NCI-H2107 (cell line): ENCODE measurements at regions not wholly inside any gene's neighbourhood (a gene's known extent, or its start where the extent isn't known, plus 50 kb on each side); places are given as distances from the start of the nearest gene placed in this dataset.

Experiments used
- DNase-seq: peaks from one replicate; lab custom pipeline; 2025; lab: John Stamatoyannopoulos, UW

DNA sequence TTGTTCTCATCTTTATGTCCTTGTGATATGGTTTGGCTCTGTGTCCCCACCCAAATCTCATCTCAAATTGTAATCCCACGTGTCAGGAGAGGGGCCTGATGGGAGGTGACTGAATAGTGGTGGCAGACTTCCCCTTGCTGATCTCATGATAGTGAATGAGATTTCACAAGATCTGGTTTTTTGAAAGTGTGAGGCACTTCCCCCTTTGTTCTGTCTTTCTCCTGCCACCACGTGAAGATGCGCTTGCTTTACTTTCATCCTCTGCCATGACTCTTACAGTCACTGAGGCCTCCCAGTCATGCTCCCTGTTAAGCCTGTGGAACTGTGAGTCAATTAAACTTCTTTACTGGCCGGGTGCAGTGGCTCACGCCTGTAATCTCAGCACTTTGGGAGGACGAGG is 161.0 kb downstream of the HERPUD2 start:
- DNase-seq: no peak

DNA sequence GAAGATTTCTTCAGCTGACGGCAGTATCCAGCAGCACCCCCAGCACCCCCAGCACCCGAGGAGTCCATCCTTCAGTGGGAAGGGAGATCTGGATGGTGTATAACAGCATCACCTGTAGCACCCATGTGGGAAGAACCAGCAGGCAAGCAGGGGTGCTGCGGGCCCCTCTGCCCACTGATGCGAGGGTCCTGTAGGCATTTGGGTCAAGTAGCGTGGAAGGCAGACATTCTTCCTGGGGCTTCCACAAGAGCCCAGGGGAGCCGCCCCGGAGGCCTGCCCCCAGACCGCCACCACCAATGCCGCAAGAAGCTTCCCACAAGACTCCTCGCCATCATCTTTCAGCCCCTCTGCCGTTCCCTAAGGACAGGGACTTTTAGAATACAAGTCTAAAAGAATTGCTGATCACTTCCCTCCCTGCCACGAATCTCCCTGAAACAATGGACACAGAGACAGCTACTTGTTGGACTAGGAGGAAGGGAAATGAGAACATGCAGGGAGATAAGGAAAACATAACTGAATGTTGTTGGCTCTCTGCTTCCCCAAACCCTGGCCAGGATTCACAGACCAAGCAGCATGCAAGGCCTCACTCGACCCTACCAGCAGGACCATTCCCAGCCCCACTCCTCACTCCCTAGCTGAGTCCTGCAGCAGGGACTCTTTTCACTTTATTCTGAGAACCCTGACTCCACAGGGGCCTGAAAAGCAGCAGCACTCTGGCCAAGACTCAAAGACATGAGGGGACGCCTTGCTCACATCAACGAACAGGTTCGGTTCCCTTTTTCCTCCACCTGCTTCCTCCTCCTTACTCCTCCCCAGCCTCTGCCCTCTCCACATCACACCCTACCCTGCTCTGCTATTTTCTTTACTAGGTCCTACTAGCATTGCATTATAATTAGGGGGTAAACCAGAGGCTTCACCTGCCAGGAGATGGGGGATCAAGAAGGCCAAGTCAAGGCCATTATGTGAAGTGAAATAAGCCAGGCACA is 164.5 kb downstream of the HERPUD2 start:
- no peak for DNase-seq

GRCh38 chr7:35529713-35530112 is 165.2 kb downstream of the HERPUD2 start:
- DNase-seq: no peak

DNA sequence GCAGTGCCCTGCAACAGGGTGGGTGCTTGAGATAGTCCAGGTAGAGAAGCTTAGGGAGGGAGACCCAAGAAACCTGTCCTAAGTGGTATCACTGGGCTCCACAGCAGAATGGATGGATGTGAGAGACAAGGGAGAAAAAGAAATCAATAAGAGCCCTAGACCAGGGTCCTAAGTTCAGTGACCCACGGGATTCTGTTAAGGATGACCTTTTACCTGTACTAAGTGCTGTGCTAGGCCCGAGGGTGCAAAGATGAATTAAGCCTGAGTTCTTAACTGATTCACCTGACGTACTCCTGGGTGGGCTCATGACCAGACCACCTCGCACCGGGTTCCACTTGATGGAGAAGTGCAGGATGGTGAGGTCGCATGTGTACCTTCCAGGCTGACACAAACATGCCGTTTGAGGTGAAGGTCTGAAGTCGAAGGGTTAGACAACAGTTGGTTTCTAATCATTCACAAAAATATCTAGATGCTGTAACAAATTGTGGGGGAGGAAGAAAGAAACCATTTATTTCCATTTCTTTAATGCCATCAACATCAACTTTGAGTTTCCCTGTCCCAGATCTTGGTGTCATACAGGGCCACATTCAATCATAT is 166.5 kb downstream of the HERPUD2 start:
- no peak for DNase-seq

- DNase-seq: no peak
These were observed 168.3 kb downstream of the HERPUD2 start for GRCh38 chr7:35526645-35527044.

DNA sequence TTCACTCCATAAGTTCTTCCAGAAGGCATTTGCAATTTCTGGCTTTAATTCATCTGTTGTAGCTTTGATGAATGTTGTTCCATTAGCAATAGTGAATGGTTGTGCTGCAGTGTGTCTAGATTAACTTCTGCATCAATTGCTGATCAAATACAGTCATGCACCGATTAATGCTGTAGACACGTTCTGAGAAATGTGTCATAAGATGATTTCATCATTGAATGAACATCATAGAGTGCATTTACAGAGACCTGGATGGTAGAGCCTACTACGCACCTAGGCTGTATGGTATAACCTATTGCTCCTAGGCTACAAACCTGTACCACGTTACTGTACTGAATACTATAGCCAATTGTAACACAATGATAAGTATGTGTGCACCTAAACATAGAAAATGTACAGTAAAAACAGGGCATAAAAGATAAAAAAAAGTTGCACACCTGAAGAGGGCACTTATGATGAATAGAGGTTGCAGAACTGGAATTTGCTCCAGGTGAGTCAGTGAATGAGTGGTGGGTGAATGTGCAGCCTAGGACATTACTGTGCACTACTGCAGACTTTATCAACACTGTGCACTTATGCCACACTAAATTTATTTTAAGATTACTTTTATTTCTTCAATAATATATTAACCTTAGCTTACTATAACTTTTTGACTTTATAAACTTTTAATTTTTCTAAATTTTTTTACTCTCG is 170.7 kb downstream of the HERPUD2 start:
- DNase-seq: no peak

GRCh38 chr7:35523292-35523691 is 171.6 kb downstream of the HERPUD2 start:
- DNase-seq: no peak

DNA sequence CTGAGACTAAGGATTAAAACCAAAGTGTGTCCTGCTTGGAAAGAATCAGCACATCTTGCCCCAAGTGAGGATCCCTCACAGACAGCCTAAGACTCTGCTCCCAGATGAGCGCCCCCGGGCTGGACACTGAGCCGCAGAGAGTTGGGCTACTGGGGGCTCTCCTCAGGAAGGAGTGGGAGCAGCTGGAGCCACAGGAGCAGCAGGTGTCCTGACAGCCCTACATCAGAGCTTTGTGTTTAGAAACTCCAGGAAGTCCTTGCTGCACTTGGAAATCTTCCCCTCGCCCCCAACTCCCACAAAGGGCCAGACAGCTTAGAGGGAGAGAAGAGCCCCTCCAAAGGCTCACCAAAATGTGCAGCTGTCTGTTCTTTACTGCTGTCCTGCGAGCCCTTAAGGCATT is 172.2 kb downstream of the HERPUD2 start:
- no peak for DNase-seq

GRCh38 chr7:35521941-35522340 is 173.0 kb downstream of the HERPUD2 start:
- DNase-seq: no peak

GRCh38 chr7:35520810-35521625 is 173.9 kb downstream of the HERPUD2 start:
- DNase-seq: no peak

DNA sequence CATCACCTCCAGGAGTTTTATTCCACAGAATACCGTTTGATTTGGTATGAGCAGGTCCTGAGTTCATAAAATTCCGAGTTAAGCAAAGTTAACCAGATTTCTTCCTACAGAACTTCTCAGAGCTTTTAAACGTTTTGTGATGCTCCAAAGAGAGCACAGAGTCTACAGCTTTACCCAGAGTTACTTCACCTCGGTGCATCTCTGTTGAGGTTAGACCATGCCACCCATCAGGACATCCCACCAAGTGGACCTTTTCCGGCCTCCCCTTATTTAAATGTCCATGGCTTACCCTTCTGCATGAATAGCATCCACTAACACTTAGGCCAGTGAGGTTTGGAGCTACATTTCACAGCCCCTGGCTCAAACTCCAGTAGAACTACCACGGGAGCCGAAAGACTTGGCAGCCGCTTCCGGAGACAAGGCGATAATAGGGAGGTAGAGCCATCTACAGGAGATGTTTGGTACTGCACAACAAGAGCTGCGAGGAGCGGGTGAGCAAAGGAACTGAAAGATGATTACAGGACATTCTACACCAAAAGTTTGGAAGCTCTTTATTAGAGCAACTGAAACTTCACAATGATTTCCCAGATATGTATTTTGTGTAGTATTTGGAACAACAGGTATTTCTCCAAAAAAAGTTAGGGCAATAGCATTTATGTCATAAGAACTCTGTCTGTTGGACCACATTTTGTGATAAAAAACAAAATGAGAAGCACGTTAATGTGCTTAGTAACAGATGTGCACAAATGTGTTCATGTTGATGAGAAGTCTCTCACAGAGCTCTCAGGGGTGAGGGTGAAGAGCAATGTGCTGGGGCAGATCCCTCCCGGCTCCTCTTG is 174.7 kb downstream of the HERPUD2 start:
- peak; percentile 7 for DNase-seq

- no peak for DNase-seq
These were observed 176.2 kb downstream of the HERPUD2 start for GRCh38 chr7:35518767-35519166.

DNA sequence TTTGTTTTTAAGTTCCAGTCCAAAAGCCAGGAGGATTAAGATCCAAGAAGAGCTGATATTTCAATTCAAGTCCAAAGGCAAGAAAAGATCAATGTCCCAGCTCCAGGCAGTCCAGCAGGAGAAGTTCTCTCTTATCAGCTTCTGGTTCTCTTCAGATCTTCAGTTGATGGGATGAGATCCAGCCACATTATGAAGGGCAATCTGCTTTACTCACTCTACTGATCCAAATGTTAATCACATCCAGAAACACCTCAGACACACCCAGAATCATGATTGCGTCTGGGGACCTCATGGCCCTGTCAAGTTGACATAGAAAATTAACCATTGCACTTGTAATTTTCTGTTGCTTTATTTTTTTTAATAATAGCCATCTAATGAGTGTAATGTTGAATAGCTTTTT is 178.4 kb downstream of the HERPUD2 start:
- no peak for DNase-seq

GRCh38 chr7:35513828-35514227 is 181.1 kb downstream of the HERPUD2 start:
- DNase-seq: no peak

GRCh38 chr7:35513195-35513594 is 181.7 kb downstream of the HERPUD2 start:
- no peak for DNase-seq

DNA sequence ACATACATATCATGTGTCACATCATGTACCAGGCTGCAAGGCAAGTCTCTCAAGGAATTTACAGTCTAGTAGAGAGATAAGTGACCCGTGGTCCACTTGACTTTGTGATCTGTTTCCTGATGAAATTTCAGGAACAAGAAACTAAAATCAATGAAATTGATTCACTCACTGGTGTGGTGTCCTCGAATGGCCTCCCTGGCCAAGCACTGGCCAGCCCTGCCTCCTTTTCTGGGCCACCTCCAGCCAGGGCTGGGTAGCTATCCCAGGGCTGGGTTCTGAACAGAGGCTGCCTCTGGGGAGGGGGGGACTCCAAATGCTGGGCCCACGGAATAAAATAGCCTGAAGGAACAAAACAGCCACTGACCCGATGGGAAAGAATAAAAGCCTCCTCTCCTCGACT is 182.2 kb downstream of the HERPUD2 start:
- DNase-seq: no peak

DNA sequence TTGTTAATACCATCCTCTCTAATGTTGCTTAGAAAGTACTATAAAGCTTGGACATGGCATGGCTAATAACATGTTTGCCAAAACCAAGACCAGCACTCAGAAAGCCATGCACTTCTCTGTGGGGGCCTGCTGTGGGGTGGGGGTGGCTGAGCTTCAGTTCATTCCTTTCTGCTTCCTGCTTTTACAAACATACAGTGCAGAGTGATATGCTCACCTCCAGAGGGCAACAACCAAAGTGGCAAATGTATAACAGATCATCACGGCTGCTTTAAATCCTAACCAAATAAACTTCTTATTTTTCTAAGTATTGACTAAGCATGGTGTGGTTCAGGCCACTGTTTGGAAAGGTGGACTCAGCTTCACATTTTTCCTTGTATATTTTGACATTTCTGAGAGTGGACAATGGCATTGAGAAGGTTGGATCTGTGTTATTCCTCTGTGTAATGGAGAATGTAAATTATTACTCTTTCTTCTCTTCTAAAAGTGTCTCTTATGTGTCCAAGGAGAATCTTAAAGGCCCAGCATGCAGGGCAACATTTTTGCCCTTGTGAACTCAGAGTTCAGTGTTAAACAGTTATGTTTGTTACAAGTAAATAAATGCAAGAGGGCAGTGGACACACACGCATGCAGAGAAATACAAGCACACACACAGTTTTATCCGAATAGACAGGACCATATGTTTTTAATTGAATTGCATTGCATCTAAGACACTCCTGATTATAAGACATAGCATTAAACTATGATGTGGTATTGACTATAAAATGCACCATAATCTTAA is 186.1 kb downstream of the HERPUD2 start:
- DNase-seq: no peak

DNA sequence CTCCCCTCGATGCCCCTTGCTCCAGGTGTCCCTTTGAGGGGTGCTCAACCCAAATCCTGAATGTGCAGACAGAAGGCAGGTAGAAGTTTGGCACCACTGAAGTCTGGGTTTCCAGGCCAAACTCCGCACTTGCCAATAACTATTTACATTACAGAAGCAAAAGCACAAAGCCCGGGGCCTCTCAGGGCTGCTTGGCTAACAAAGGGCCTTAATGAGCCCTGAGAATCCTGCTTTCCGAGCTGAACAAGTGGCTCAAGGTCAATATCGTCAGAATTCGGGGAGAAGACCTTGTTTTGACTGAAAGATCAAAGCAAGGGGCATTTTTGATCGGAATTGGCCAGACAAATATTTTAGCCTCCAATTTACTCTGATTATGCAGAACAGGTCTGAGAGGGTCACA is 189.9 kb downstream of the HERPUD2 start:
- DNase-seq: no peak

DNA sequence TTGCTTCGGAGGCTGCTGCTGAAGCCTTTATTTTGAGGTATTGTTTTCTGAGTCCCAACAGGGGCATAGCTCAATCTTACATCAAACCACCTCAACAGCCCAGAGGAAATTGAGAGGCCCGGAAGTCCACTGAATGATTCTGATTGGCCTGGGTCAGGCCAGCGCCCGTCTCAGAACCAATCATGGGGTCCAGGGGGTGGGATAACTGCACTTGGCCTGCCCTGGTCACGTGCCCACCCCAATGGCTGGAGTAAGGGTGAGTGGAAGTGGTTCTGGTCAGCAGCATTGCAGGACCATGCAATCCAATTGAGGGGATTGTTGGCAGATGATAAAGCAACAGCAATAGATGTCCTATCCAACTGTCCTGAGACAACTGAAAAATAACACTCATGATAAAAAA is 190.6 kb downstream of the HERPUD2 start:
- DNase-seq: no peak

- DNase-seq: no peak
These were observed 193.3 kb downstream of the HERPUD2 start for GRCh38 chr7:35501681-35502080.
